ENCODE measurements at regions not wholly inside any gene's neighbourhood (a gene's known extent, or its start where the extent isn't known, plus 50 kb on each side); places are given as distances from the start of the nearest gene placed in this dataset.

- no peaks in the 10 kb centered on the region for H3K9me2 ChIP-seq (replicated peaks; ENCODE audit: low read depth, low read length)
- no peaks in the 10 kb centered on the region for H3K4me1 ChIP-seq (ENCODE audit: insufficient read depth, low read length, poor library complexity, severe bottlenecking)
- no peaks in the 10 kb centered on the region for H3K79me2 ChIP-seq (ENCODE audit: insufficient read depth, low read length)
- H3K9me3 ChIP-seq (ENCODE audit: insufficient read depth, low read depth, low read length), result no peaks in the 10 kb centered on the region; the same call in 1 of the 2 replicates
- no peaks in the 10 kb centered on the region for H3F3A ChIP-seq (ENCODE audit: low read depth)
- no peaks in the 10 kb centered on the region for H4K20me1 ChIP-seq (ENCODE audit: insufficient read depth, low read length, poor library complexity, severe bottlenecking)
- no peak overlapping the region for H2AFZ ChIP-seq (ENCODE audit: low read length)
- no peak overlapping the region for H3K9ac ChIP-seq (ENCODE audit: low read depth, low read length, poor library complexity, severe bottlenecking)
- no peak overlapping the region for H3K4me2 ChIP-seq (ENCODE audit: low read depth, low read length, poor library complexity, severe bottlenecking)
- TF ChIP-seq CTCF (conservative IDR thresholded peaks at IDR 0.05; ENCODE audit: low read length), result no peak
- TF ChIP-seq EZH2phosphoT487 (IDR thresholded peaks at IDR 0.05; ENCODE audit: borderline replicate concordance), result no peak
- H3K36me3 ChIP-seq (ENCODE audit: insufficient read depth, low read length), result no peaks in the 10 kb centered on the region
- no peak overlapping the region for H3K4me3 ChIP-seq (ENCODE audit: low read length, poor library complexity, severe bottlenecking)
- no peaks in the 10 kb centered on the region for H3K27me3 ChIP-seq (ENCODE audit: insufficient read depth, low read length, poor library complexity, severe bottlenecking)
Observed at GRCh38 chr10:83214136-83214535, 925.2 kb upstream of the GHITM start.

- Histone ChIP-seq H4K20me1 (ENCODE audit: insufficient read depth, low read length, poor library complexity, severe bottlenecking) (no peaks in the 10 kb centered on the region), H2AFZ (ENCODE audit: low read length) (no peak overlapping the region), H3K9me3 (ENCODE audit: insufficient read depth, low read depth, low read length) (no peaks in the 10 kb centered on the region; the same call in 1 of the 2 replicates), H3K9me2 (replicated peaks; ENCODE audit: low read depth, low read length) (no peaks in the 10 kb centered on the region), H3K9ac (ENCODE audit: low read depth, low read length, poor library complexity, severe bottlenecking) (no peak overlapping the region), H3K79me2 (ENCODE audit: insufficient read depth, low read length) (no peaks in the 10 kb centered on the region), H3K4me1 (ENCODE audit: insufficient read depth, low read length, poor library complexity, severe bottlenecking) (no peaks in the 10 kb centered on the region), H3F3A (ENCODE audit: low read depth) (no peaks in the 10 kb centered on the region), H3K4me3 (ENCODE audit: low read length, poor library complexity, severe bottlenecking) (no peak overlapping the region), H3K36me3 (ENCODE audit: insufficient read depth, low read length) (no peaks in the 10 kb centered on the region), H3K27me3 (ENCODE audit: insufficient read depth, low read length, poor library complexity, severe bottlenecking) (no peaks in the 10 kb centered on the region), H3K4me2 (ENCODE audit: low read depth, low read length, poor library complexity, severe bottlenecking) (no peak overlapping the region)
- no peak for TF ChIP-seq EZH2phosphoT487 (IDR thresholded peaks at IDR 0.05; ENCODE audit: borderline replicate concordance)
- no peak for TF ChIP-seq CTCF (conservative IDR thresholded peaks at IDR 0.05; ENCODE audit: low read length)
Observed at GRCh38 chr10:83218205-83218604, 921.1 kb upstream of the GHITM start.

GRCh38 chr10:83222300-83222699, 917.0 kb upstream of the GHITM start:
- Histone ChIP-seq H3K4me3 (ENCODE audit: low read length, poor library complexity, severe bottlenecking) (no peak overlapping the region), H3K27me3 (ENCODE audit: insufficient read depth, low read length, poor library complexity, severe bottlenecking) (no peaks in the 10 kb centered on the region), H3F3A (ENCODE audit: low read depth) (no peaks in the 10 kb centered on the region), H4K20me1 (ENCODE audit: insufficient read depth, low read length, poor library complexity, severe bottlenecking) (no peaks in the 10 kb centered on the region), H3K9ac (ENCODE audit: low read depth, low read length, poor library complexity, severe bottlenecking) (no peak overlapping the region), H3K79me2 (ENCODE audit: insufficient read depth, low read length) (no peaks in the 10 kb centered on the region), H3K9me2 (replicated peaks; ENCODE audit: low read depth, low read length) (no peaks in the 10 kb centered on the region), H2AFZ (ENCODE audit: low read length) (no peak overlapping the region), H3K4me1 (ENCODE audit: insufficient read depth, low read length, poor library complexity, severe bottlenecking) (no peaks in the 10 kb centered on the region), H3K36me3 (ENCODE audit: insufficient read depth, low read length) (no peaks in the 10 kb centered on the region), H3K9me3 (ENCODE audit: insufficient read depth, low read depth, low read length) (no peaks in the 10 kb centered on the region; the same call in 1 of the 2 replicates), H3K4me2 (ENCODE audit: low read depth, low read length, poor library complexity, severe bottlenecking) (no peak overlapping the region)
- TF ChIP-seq EZH2phosphoT487 (IDR thresholded peaks at IDR 0.05; ENCODE audit: borderline replicate concordance), result no peak
- TF ChIP-seq CTCF (conservative IDR thresholded peaks at IDR 0.05; ENCODE audit: low read length), result no peak

Data from Loucy (cell line).